ENCODE measurements at regions not wholly inside any gene's neighbourhood (a gene's known extent, or its start where the extent isn't known, plus 50 kb on each side); places are given as distances from the start of the nearest gene placed in this dataset.

DNA sequence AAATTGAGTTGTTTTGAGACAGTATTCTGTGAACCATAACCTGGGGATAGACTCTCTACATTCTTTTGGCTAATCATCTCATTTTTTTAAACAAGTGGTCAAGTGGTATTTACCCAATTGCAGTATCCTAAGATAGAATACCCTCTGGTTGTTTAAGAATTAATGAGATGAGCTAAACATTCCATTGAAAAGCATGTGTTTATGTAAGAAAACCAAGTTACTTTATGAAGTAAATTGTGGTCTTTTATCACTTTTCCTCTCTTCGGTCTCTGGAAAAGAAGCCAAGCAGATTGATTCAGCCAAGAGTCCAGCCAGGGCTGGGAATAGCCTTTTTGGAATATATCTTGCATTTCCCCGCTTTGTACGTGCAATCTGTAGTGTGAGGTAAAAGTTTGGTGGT, 185.7 kb upstream of the TOPAZ1 start:
- DNase-seq, result no peak

DNA sequence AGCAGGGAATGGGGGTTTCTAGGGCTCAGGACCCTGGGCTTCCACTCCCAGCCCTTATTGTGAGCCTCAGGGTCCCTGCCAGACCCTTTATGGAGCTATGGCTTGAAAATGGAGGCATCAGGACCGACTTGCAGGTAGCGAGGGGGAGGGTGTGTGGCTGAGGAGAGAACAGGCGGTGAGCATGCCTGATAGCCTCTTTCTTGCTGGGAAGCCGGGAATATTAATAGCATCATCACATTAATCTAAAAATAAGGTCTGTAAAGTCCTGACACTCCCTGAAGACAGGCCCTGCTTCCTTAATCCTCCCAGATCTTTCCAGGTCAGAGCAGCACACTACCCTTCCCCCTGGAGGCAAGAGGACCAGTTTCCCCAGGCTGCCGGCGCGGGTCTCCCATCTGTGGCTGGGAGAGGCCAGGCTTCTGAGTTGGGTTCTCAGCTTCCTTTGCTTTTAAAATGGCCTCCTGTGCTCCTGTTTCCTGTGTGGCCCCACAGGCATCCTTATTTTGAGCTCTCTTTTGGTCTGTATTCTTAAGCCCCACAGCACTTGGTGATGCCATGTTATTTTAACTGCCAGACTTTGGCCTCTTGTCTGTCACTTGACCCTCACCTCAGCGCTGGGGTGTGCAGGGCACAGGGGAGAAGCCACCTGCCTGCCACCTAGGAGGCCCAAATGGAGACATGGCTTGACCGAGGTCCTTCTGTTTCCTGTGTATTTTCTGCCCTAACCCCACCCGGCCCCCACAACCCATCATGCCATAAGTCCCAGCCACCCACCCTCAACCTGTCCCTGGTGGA, 185.0 kb upstream of the TOPAZ1 start:
- DNase-seq, result no peak

DNA sequence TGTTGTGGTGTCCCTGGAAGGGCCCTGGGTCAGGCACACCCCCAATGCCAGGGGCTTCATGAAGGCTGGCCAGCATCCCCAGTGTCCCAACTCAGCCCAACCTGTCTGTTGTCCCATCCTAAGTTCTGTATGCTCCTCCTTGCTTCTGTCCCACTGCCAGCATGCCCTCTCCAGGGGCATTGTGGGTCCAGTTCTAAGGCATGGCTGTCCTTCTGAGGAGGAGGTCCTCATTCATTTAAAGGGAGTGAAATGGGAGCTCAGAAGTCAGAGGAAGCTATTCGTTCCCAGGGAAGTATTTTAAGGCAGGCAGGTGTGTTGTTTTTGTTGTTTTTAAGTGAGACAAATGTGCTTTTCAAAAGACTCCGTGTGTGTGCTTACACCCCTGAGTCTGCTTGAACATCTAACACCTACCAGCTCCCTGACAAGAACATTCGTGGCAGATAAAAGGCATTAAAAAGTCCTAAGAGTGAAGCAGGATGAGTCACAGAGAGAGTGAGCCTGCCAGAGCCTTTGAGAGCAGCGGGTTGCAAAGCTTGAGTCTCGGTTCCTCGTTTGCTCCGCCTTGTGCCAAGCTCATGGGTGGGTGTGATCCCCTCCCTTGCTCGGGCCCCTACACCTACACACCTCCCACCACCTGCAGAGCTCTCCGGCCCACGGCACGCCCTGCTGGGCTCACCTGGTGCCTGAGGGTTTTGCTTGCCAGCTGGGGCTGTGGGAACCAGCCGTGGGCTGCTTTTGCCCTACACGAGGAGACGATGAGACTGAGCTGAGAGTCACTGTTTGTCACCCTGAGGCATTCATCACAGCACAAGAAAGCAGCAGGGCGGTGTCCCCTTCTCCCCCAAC, 183.4 kb upstream of the TOPAZ1 start:
- no peak for DNase-seq

DNA sequence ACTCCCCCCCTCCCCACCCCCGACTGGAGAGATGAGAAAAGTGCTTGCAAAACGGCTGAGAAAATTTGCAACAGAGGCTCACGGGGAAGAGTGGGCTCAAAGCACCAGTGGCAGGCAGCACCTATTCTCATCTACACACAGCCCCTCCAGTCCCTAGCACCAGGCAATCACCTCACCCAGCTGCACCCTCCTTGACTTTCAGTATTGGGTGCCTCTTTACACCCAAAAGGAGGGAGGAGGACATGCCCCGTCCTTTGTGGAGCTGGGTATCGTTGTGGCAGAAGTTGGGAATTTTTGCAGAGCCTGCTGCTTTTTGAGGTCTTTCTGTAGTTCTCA, 182.8 kb upstream of the TOPAZ1 start:
- DNase-seq, result no peak

DNA sequence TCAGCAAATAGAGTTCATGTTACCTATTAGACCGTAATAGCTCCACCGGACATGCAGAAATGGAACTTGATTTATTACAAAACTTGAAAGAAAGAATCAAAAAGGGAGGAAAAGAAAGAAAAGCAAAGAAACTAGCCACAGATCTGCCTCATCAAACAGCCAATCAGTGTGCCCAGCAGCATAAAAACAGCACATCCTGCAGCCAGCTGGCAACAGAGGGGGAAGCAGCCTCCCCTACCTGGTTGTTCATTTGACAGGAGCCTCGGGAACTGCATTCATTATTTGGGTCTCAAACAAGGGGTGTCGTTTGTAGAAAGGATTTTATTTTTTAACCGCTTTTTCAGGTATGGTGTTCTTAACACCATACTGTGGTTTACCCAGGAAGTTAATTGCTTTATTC, 181.5 kb upstream of the TOPAZ1 start:
- DNase-seq, result no peak

DNA sequence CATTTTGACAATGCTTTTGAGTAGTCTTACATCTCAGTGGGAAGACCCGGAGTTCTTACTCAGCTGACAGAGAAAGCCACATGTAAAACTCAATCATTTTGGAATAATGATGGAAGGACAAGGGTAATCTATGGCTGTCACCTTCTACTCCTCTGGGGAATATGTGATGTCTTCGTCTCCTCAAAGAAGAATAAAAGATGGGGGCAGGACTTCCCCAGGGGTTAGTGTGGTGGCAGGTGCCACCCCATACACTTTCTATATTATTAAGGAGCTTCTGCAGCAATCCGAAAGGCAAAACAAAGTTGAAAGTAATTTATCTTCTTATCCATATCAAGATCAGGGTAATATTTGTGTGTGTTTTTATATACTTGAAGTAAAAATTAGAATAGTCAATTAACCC, 180.4 kb upstream of the TOPAZ1 start:
- no peak for DNase-seq

DNA sequence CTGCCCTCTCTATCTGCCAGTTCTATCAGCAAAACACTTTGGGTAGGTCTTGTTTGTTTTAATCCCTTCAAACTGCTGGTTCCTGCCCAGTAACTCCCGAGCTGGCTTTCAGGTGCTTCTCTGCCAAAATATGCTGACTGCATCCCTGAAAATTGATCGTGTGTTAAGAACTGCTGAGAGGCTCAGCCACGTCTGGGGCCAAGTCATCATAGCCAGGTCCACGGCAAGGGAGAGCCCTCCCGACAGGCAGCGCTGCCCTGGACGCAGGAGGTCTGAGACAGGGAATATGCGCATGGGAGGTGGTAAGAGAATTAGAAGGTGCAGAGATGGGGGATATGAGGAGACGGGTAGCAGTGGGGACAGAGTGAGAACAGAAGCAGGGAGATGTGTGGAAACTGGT, 179.7 kb upstream of the TOPAZ1 start:
- DNase-seq, result no peak

DNA sequence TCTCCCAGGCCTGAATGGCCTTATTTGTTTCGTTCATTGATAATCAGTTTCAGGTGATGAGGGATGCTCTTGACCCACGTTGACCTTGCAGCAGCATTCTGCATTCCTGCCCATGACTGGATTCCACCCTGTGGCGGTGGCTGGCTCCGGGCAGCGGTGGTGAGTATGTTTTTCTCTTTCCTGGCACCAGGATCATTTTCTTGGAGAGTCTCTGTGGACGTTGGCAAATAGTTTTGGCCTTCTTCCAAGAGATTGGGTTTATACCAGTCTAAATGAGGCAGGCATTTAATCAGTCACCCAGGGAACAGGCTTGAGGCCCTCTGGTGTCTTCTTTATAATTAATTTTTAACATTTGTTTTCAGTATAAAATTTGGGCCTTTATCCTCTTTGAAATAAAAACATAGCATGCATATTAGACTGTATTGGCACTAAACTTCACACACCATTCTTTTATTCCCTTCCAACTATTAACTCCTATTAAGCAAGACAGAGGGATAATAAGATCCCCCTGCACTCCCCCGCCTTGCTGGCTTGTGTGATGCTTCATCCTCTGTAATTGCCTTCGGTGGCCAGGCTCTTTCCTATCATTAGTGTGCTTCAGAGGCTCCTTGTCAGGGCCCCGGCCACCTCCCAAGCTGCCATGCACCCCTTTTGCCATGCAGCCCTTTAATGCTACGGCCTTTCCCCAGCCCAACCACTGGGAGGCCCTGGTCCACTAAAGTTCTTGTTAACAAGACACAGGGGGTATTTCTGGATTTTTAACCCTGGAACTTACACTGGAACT, 176.2 kb upstream of the TOPAZ1 start:
- peak in 1 of 2 donors; percentile 12 for DNase-seq

DNA sequence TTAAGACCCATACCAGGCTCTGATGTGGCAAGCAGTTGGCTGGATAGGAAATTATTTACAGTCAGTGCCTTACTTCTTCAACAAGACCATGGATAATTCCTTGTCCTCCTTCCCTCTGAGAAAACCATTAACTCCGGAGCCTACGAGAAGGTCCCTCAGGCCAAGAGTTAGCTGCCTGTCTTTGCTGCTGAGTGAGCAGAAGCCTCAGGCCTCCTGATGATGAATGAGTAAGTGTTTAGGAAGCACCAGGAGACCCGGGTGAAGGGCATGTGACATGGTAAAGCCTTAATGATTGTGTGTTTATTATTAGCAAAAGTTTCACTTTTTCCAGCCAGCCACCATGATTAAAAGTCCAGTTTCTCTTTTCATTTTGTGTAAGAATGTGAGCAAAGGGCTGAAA, 174.9 kb upstream of the TOPAZ1 start:
- DNase-seq, result no peak

DNA sequence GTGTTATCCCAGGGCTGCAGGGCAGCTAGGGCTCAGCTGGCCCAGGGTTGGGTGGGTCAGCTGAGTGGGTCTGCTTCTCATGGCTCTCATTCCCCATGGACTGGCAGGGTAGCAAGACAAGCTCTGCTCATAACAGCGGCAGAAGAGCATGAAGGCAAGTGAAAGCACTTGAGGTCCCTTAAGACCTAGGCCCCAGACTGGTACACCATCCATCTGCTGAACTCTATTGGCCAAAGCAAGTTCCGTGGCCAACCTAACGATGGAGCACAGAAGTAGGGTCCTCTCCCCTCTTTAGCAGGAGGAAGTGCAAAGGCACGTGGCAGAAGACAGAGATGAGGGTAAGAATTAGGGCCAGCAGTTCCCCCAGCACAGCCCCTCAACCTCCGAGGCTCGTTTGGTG, 174.3 kb upstream of the TOPAZ1 start:
- no peak for DNase-seq

DNA sequence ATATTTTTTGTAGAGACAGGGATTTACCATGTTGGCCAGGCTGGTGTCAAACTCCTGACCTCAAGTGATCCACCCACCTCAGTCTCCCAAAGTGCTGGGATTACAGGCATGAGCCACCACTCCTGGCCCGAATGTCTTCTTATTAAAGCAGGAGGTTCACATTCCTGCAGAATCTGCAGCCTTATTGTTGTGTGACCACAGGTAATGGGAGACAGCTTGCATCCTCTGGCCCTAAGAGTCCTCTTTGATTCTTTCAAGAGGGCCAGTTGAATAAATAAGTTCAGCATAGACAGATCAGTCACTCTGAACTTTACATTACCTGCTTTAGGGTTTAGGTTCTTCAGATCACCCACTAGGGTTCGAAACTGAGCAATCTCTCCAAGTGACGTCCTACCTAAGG, 172.9 kb upstream of the TOPAZ1 start:
- DNase-seq, result no peak

DNA sequence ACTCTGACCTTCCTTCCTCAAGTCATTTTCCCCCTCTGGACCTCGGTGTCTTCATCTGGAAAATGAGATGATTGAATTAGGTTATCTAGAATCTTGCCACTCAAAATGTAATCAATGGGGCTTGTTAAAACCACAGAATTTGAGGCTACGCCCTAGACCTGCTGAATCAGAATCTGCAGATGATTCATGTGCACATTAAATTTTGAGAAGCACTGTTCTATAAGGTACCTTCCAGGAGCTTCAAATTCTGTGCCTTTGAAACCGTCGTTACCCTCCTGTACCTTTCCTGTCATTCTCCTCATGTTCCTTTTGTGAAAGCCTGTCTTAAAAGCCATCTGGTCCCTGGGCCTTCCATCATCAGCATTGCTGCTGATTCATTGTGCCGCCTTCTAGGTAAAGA, 172.4 kb upstream of the TOPAZ1 start:
- no peak for DNase-seq

DNA sequence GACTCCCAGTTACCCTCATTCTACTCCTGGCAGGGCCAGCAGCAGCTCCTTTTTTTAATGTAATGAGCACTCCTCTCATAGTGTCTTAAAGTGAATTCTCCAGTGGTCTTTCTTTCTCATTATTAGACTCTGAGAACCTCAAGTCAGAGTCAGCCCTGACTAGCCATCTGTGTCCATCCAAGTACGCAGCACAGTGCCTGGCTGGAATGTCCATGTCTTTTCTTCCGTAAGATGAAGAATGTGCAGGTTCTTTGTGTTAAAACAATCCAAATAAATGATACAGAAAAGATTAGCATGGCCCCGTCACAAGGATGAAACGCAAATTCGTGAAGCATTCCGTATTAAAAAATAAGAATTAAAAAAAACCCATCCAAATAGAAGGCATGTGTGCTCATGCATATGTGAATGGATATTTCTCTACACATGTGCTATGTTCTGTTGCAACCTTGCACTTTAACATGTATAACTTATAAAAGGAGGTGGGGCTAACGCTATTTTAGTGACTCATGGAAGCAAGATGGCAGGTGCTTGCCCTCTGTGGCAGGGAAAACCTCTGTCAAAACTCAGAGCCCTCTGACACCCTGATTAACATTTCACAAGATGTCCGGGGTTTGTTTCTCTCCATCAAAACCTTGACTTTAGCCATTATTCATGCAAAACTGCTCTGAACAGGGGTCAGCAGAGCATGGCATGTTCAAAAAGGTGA, 170.7 kb upstream of the TOPAZ1 start:
- no peak for DNase-seq

DNA sequence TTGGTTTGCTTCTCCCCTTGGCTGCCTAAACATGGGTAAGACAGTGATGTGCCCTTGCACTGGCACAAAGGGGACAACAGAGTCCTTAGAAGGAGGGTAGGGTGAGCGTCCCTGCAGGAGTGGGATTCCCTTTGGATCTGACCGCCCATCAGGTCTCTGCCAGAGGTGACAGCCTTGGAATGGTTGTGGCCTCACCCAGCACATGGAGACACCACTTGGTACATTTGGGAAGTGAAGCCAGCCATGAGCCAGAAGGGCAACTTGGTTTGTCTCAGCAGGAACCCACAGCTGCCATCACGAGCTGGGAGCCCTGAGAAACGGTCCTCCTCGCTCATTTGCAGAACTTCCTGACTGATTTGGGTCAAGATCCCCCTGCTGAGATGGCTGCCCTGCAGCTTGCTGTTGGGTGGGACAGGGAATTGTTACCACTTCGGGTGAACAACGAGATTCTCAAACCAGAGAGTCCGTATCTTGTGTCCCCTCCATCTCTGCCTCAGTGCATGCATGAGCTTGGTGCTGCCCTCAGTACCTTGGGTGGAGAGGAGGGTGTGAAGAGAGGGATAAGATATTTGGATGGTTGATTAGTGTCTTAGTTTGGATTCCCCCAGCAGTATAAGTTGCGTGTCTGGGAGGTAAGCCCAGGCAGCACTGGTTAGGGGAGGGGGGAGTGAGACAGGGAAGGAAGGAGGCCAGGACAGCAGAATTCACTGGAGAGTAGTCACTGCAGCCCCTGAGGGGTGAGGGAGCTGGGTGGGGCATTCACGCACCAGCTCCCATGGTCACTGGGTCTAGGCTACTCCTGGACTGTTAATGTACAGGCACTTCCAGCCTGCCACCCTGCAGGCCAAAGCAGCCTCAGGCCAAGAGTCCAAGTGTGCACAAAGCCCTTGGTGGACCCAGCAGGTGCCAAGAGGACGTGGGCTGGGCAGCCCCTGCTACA, 168.8 kb upstream of the TOPAZ1 start:
- no peak for DNase-seq

DNA sequence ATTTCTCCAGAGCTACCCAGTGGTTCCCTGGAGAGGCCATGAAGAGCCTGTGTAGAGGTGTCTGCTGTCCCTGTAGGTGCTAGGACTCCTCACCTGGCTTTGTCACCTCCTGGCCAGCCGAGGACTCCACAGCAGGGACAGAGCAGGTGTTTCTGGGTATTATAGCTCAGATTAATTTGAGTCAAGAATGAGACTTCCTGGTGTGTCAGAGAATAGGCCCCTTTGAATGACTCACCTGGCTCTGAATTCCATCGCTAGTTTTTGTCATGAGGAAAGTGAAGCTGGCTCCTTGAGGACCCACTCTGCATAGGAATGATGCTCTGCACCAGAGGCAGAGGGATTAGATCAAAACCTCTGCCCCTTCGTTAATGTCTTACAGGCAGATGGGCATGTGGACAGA, 167.5 kb upstream of the TOPAZ1 start:
- DNase-seq, result no peak

DNA sequence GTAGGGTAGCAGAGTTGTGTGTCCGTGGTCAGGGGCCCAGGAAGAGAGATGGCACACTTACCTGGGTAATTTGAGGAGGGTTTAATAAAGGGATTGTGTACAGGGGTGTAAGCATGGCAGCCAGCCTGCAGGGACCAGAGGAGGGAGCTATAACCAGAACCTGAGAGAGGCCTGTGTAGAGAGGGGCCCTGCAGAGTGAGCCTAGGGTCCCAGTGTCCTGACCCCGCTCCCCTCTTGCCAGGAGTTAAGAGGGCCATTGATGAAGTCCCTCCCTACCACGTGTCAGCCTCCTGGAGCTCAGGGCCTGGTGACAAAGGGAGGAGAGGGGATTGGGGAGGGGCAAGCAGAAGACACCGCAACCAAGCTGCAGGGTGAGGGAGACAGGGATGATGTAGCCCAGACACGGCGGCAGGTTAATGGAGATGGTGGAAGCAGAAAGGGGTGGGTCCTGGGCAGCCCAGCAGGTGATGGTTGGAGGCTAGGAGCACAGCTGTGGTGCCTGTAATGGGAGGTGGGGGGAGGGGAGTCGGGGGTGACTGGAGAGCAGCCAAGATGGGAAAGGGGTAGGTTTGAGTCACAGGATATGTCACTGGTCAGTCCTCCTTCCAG, 165.4 kb upstream of the TOPAZ1 start:
- DNase-seq, result no peak

DNA sequence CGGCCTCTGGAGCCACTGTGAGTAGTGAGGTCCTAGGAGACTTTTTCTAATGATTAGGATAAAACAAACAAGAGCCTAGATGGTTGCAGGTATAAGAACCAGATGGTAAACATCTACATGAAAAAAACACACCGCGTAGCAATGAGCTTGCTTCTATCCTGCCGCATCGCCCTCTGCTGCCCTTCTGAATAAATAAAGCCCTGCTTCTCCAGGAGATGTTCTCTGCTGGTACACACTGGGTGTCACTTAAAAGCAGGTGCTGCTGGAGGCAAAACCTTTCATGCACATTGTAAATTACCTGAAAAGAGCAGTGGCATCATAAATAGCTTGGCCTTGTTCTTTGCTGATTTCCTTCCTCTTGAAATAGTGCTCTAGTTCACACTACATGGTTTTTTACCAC, 164.4 kb upstream of the TOPAZ1 start:
- DNase-seq, result no peak

DNA sequence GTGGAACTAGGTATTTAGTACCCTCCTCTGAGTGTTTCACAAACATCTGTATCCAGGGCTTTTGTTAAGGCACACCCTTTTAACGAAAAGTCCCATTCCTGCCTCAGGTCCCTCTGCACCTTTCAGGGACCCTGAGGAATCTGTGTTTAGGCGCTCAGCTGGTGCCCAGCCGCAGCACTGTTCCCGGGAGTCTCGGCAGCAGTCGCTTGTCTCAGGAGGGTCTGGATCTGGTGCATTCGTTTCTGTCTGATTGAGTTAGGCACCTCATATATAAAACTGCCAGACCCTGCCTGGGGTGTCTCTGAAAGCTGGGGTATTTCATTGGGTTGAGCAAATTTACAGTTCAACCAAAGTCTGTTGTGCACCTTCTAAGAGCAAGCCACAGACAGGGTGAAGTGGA, 162.8 kb upstream of the TOPAZ1 start:
- no peak for DNase-seq

DNA sequence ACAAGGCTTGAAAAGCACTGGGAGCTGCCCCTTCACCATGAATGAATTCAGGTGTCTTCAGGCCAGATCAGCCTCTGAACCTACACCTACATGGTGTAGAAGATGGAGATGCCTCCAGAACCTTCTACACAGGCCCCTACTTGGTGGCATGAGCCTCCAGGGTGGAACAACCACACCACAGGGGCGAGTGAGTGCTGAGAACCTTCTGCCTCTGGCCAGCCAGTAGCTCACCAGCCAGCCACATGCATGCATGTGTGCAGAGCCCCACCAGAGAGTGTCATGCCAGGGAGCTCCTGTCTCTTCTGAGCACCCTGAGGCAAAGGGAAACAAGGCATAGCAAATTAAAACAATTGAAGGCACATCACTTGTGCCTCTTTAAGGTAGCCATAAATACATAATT, 161.8 kb upstream of the TOPAZ1 start:
- DNase-seq, result no peak

DNA sequence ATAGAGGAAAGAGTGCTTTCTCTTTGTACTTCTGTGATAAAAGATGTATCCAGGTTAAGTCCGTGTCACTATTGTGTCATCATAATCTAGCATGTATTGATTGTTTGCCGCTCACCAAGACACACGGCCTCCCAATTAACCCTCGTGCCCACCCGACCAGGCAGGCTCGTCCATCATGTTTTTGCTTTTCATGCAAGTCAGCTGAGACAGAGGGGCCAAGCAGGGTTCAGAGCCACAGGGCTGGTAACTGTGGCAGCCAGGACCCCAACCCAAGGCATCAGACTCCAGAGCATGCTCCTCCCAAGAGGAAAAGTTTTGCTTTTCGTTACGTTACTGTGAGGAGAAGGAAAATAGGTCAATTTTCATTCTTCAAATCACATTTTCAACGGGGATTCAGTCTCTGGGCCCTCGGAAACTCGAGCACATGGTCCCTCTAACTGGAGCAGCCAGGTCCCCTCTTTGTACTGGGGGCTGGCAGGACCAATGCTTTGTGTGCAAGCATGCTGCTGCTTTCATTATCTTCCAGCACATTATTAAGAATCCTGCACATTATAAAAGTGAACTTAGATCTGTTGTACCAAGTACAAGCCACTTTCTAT, 161.1 kb upstream of the TOPAZ1 start:
- no peak for DNase-seq

Measured in right lung (tissue), 2 donors.